Gastroesophageal sphincter (tissue), 4 donors: ENCODE measurements at regions not wholly inside any gene's neighbourhood (a gene's known extent, or its start where the extent isn't known, plus 50 kb on each side); places are given as distances from the start of the nearest gene placed in this dataset.

ENCODE experiments used
- ATAC-seq: fragments of 150-250 bp; one replicate; pipeline ENCODE4 v1.9.1; 2016; ENCODE audit warnings: mild to moderate bottlenecking, moderate library complexity
- H3K27ac ChIP-seq, 4 donors: fragments of 200-600 bp; sonication (generic) in 3 of 4; 1 replicate in 3 of 4; 2 replicates in 1 of 4; pipeline ENCODE4 v1.5.1; 2016 to 2019
- H3K27me3 ChIP-seq: fragments of 200-600 bp; sonication (generic); one replicate; pipeline ENCODE4 v1.5.1; 2019
- H3K36me3 ChIP-seq, 2 donors: fragments of 200-600 bp; sonication (generic); one replicate each; pipeline ENCODE4 v1.5.1; 2019; ENCODE audit warnings: control low read depth in 1 of 2
- H3K4me1 ChIP-seq, 3 donors: fragments of 200-600 bp; sonication (generic); 1 replicate in 2 of 3; 2 replicates in 1 of 3; pipeline ENCODE4 v1.5.1; 2016 to 2019; ENCODE audit warnings: control low read depth in 2 of 3
- H3K4me3 ChIP-seq, 2 donors: fragments of 200-600 bp; sonication (generic); one replicate each; pipeline ENCODE4 v1.5.1; 2019; ENCODE audit warnings: mild to moderate bottlenecking in 1 of 2, moderate library complexity in 1 of 2
- H3K9me3 ChIP-seq, 3 donors: fragments of 200-600 bp; sonication (generic); one replicate each; pipeline ENCODE4 v1.5.1; 2017 to 2019; ENCODE audit warnings: control low read depth in 2 of 3
- CTCF ChIP-seq, 4 experiments: fragments of 200-600 bp in 2 of 4; fragments of 450-650 bp in 2 of 4; sonication (generic) in 1 of 4; IDR thresholded peaks; one replicate each; pipeline ENCODE4 v1.5.1; 2017 to 2019; ENCODE audit warnings: antibody characterized with exemption in 4 of 4, mild to moderate bottlenecking in 2 of 4, moderate library complexity in 2 of 4
- EP300 ChIP-seq: sonication (generic); formaldehyde crosslinking; IDR thresholded peaks from one replicate; pipeline ENCODE4 v1.6.1; 2017; ENCODE audit warnings: antibody characterized with exemption, mild to moderate bottlenecking
- POLR2A ChIP-seq, 2 donors: fragments of 450-650 bp; IDR thresholded peaks; one replicate each; pipeline ENCODE4 v1.6.1; 2017; ENCODE audit warnings: antibody characterized with exemption in 2 of 2, mild to moderate bottlenecking in 2 of 2, moderate library complexity in 1 of 2
- POLR2AphosphoS5 ChIP-seq: sonication (generic); formaldehyde crosslinking; IDR thresholded peaks from one replicate; pipeline ENCODE4 v1.6.1; 2017; ENCODE audit warnings: antibody characterized with exemption
- WGBS, 2 donors: methylation state at CpG; one replicate each; pipeline ENCODE4 v1.1.5; 2018; ENCODE audit warnings: low coverage in 1 of 2; 5-methylcytosine and 5-hydroxymethylcytosine counted together

- TF ChIP-seq POLR2AphosphoS5 (no peak), EP300 (no peak), POLR2A (IDR thresholded peaks at IDR 0.05) (no peak), CTCF (IDR thresholded peaks at IDR 0.05) (no peak)
- peak; percentile 13 for ATAC-seq
- WGBS, 2 donors, result 18 to 34% methylated on average over 4 to 5 of the region's 5 CpGs
These were observed 399.9 kb downstream of the ZSWIM6 start for GRCh38 chr5:61731946-61732314.

GRCh38 chr5:61732369-61732768 is 400.3 kb downstream of the ZSWIM6 start:
- no peaks in the 10 kb centered on the region for H3K9me3 ChIP-seq
- WGBS, 2 donors, result 0 to 12% methylated on average over 5 to 11 of the region's 12 CpGs
- peak overlapping the region; percentile 18 to 37 for H3K4me3 ChIP-seq
- peak overlapping the region in 2 of 4 donors; percentile 35 to 56 for H3K27ac ChIP-seq
- H3K36me3 ChIP-seq, result no peaks in the 10 kb centered on the region
- no peaks in the 10 kb centered on the region for H3K27me3 ChIP-seq
- TF ChIP-seq EP300 (no peak), POLR2A (IDR thresholded peaks at IDR 0.05) (no peak), POLR2AphosphoS5 (no peak), CTCF (IDR thresholded peaks at IDR 0.05) (no peak)
- H3K4me1 ChIP-seq, result peaks cover 0 to 20% (median 4%) of the 10 kb centered on the region in 3 donors
- peak; percentile 46 for ATAC-seq

More at GRCh38 chr5:61731946-61732314, 399.9 kb downstream of the ZSWIM6 start:
- Histone ChIP-seq H3K9me3 (no peaks in the 10 kb centered on the region), H3K27me3 (no peaks in the 10 kb centered on the region), H3K4me3 (peak overlapping the region in 1 of 2 donors; percentile 37), H3K4me1 (peaks cover 0 to 20% (median 4%) of the 10 kb centered on the region in 3 donors), H3K27ac (peak overlapping the region in 2 of 4 donors; percentile 35 to 56), H3K36me3 (no peaks in the 10 kb centered on the region)

- Histone ChIP-seq H3K27ac (peak overlapping the region in 1 of 4 donors; percentile 56), H3K4me3 (peak overlapping the region in 1 of 2 donors; percentile 37)
- TF ChIP-seq POLR2A (IDR thresholded peaks at IDR 0.05) (no peak), POLR2AphosphoS5 (no peak), EP300 (no peak), CTCF (IDR thresholded peaks at IDR 0.05) (no peak)
These were observed 400.7 kb downstream of the ZSWIM6 start for GRCh38 chr5:61732796-61733195.

GRCh38 chr5:61734001-61734400 is 401.9 kb downstream of the ZSWIM6 start:
- Histone ChIP-seq H3K36me3 (no peaks in the 10 kb centered on the region), H3K27ac (no peak overlapping the region), H3K4me3 (no peak overlapping the region), H3K4me1 (peaks cover 0 to 20% (median 4%) of the 10 kb centered on the region in 3 donors), H3K9me3 (no peaks in the 10 kb centered on the region), H3K27me3 (no peaks in the 10 kb centered on the region)
- ATAC-seq, result no peak
- 91% methylated on average over 4 of the region's 4 CpGs; no CpG with 5 or more reads in 1 of the 2 donors for WGBS, 2 donors
- TF ChIP-seq POLR2A (IDR thresholded peaks at IDR 0.05), result no peak
- TF ChIP-seq CTCF (IDR thresholded peaks at IDR 0.05), result no peak
- no peak for TF ChIP-seq POLR2AphosphoS5
- TF ChIP-seq EP300, result no peak

More at GRCh38 chr5:61732796-61733195, 400.7 kb downstream of the ZSWIM6 start:
- Histone ChIP-seq H3K27me3 (no peaks in the 10 kb centered on the region), H3K36me3 (no peaks in the 10 kb centered on the region), H3K4me1 (peaks cover 0 to 20% (median 4%) of the 10 kb centered on the region in 3 donors), H3K9me3 (no peaks in the 10 kb centered on the region)
- 71 to 76% methylated on average over 8 to 15 of the region's 18 CpGs for WGBS, 2 donors
- no peak for ATAC-seq

- Histone ChIP-seq H3K36me3 (no peaks in the 10 kb centered on the region), H3K9me3 (no peaks in the 10 kb centered on the region), H3K4me1 (peaks cover 0 to 20% (median 4%) of the 10 kb centered on the region in 3 donors), H3K27me3 (no peaks in the 10 kb centered on the region), H3K27ac (no peak overlapping the region), H3K4me3 (no peak overlapping the region)
- no peak for ATAC-seq
- TF ChIP-seq EP300, result no peak
- TF ChIP-seq POLR2AphosphoS5, result no peak
- no peak for TF ChIP-seq CTCF (IDR thresholded peaks at IDR 0.05)
- no peak for TF ChIP-seq POLR2A (IDR thresholded peaks at IDR 0.05)
- 63 to 90% methylated on average over 2 of the region's 2 CpGs for WGBS, 2 donors
These were observed 402.9 kb downstream of the ZSWIM6 start for GRCh38 chr5:61734966-61735365.
